Suppressor macrophage (primary cell): ENCODE measurements at regions not wholly inside any gene's neighbourhood (a gene's known extent, or its start where the extent isn't known, plus 50 kb on each side); places are given as distances from the start of the nearest gene placed in this dataset.
"Not testable (repeated sequence)": the region's sequence is repeated elsewhere in the genome, so short reads cannot be mapped to it uniquely, and the experiment has no call there.

Source experiments
- DNase-seq, 4 experiments: peaks; one replicate each; pipeline ENCODE4 v3.0.0-alpha.2; 2020 to 2022

DNA sequence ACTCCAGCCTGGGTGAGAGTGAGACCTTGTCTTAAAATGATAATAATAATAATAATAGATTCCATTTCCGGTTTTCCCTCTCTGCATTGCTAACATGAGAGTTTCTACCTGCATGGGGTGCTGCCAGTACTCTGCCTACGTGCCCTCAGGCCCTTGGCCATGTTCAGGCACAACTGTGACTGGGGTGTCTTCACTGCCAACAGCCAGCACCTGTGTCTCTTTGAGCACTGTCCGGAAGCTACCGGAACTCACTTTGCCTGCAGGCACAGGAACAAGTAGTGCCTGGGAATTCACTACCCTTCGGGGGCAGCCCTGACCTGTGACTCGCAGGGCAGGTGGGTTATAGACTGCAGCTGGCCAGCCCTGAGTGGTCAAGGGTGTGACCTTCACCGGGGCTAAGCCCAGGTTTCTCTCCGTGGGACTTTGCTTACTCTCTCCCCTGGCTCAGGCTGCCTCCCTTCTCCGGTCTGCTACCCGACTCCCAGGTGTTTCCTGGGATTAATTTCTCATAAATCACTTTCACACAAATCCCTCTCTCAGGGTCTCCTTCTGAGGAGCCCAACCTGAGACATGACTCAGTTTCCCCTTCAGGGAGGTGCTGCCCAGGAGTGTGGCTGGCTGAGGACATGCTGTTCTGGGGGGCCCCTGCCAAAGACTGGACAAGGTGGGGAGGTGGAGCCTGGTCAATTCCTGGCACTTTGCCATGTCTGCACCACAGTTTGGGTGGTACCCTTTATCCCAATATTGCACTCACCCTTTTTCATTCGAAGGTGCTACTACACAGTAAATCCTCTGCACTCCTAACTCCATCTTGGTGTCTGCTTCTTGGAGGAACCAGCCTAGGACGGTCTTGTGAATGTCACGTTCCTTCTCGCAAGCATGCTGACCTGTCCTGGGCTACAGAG, 79.5 kb upstream of the RALGAPA2 start:
- no peak for DNase-seq

DNA sequence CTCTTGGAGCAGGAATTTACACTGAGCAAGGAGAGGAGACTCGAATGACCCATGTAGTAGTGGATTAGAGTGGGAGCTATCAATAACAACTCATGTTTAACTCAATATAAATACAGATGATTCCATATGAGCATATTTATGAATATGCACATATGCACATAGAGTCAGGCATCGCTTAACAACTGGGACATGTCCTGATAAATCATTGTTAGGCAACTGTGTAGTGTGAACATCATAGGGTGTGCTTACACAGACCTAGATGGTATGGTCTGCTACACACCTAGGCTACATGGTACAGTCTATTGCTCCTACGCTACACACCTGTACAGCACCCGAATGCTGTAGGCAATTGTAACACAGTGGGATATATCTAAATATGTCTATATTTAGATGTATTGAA, 75.9 kb upstream of the RALGAPA2 start:
- DNase-seq: no peak

DNA sequence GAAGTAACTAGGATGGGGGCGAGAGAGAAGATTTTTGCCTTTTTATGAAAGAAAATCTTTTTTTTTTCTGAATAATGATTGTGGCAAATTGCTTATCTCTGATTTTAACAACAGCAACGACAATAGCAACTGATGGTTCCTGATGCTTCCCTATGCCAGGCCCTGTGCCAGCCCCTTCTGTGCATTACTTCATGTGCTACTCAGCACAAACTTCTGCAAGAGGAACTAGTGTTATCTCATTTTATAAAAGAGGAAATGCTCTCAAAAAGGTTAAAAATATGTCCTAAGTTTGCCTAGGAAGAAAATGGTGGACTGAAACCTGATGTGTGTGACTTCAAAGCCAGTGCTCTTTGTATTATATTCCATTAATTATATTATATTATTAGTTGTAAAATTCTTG, 74.0 kb upstream of the RALGAPA2 start:
- peak; percentile 73 to 91 (median 87) for DNase-seq

DNA sequence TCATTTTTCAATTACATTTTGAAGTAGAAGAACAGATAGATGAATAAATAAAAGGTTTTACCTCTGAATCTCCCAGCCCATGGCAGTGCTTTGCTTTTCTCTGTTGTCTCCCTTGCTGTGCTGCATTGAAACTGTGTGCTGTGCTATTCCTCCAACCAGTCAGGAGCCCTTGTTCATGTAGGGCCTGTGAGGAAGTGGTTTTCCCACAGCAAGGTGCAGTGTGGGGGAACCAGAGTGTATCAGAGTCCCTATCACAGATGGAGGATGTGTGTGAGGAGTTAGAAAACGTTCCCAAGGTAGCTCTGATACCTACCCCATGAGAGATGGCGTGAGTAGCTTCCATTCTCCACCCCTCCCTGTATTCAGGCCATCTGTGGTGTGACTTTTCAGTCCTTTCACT, 72.8 kb upstream of the RALGAPA2 start:
- no peak for DNase-seq

DNA sequence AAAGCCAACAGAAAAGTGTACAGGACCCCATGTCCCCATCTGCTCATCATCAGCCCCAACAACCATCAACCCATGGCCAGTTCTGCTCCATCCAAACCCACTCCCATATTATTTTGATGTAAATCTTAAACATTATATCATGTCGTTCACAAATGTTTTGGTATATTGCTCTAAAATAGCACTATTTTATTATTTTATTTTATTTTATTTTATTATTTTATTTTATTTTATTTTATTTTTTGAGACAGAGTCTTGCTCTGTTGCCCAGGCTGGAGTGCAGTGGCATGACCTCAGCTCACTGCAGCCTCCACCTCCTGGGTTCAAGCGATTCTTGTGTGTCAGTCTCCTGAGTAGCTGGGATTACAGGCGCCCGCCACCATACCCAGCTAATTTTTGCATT, 72.0 kb upstream of the RALGAPA2 start:
- not testable (repeated sequence) for DNase-seq

DNA sequence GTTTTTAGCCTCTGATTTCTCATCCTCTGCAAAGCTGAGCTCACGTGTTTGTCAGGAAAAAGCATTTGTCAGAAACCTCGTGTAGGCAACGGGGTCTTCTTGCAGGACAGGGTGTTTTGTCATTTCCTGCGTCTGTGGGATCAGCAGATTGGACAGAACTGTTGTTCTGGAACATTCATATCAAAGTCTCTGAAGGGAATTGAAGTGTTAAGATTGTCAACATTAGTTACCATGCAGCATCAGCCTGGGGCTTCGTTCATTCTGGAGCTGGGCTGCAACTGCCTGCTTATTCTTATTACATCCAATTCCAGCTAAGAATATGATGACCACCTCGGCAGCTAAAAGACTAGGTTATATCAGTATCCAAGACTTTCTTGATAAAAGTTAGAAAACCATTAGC, 71.0 kb upstream of the RALGAPA2 start:
- DNase-seq: no peak

DNA sequence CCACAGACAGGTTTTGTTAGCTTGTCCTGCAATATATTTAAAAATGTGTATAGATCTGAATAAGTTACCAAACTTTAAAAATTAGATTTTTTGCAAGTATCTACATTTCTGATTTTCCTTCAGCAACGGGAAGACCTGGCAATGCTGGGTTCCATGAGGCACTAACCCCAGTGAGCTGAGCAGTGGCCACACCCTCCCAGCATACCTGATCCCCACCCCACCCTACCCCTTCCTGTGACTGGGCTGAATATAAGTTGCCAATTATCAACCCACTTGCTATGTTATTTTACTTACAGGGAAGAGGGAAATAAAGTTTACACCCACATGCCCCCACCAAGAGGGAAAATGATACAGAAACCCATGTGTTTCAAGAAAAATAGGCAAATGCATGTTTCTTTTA, 70.3 kb upstream of the RALGAPA2 start:
- DNase-seq: no peak

DNA sequence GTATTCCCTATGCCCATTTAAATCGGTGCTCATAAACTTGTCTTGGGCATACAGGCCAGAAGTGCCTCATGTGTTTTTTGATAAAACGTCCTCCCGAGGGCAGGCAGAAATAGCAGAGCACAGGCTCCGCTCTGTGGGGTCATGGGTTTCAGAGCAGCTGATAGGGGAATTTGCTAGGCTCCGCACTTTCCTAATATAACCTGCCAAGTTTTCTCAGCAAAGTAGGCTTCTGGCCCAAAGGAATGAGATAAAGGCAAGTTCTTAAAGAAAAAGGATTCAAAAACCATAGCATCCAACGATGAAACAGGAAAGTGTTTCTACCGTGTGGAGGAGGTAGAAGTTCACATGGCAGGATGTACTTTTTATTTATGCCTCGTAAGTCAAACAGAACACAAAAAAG, 69.8 kb upstream of the RALGAPA2 start:
- no peak for DNase-seq

DNA sequence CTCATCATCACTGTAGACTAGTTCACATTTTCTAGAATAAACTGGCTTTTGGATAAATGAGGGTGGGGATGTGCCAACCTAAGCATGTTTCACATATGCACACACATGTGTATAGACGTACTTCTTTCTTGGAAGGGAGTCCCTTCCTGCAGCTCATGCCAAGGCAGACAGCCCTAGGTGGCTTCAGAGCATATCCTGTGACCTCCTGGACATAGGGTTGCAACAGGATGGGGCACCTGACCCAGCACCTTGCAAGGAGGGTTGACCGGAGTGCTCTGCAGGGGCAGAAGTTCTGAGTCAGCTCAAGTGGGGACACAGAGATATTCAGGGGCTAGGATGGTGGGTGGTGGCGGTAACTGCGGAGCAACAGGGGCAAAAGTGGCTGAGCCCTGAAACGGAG, 68.6 kb upstream of the RALGAPA2 start:
- DNase-seq: no peak

DNA sequence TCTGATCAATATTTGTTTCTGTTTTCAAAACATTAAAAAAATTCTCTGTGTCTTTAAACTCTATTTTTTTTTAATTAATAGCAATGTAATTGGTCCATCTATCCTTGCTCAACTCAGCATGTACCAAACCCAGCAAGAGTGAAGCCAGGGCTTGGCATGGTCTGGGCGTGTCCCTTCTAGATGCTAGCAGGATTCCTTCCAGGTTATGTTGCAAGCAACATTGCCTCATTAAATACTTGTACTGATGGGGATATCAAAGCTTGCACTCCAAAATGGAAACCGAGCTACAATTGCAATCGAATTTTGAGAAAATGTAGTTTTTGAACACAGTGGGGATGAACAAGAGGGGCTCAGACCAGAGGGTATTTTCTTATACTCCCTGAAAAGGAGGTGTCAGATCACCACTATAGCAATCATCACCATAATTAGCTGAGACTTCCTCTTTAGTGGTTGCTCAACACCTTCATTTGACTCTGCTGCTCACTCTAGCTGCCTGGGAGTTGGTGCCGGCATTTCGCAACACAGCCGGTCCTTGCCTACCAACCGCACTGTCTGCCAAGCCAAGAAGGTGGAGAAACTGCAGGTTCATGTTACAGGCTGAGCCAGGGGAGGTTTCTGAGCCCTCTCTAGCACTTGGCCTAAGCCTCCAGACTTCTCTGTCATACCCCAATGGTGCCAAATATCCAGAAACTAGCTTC, 67.8 kb upstream of the RALGAPA2 start:
- peak; percentile 82 to 93 (median 92) for DNase-seq

DNA sequence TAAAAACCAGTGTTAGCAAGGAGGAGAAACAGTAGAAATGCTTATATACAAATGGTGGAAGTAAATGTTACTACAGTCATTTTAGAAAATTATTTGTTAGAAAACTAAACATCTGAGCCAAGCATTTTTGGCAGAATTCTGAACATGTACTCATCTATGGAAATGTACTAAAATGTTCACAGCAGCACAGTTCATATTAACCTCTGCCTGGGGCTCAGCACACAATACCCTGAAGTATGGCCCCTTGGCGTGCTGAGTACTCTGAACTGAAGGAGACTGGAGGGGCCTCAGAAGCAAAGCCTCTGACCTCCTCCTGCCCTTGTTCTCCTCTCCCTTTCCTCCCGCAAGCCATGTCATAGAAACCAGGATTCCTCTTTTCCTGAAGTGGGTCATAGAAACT, 66.2 kb upstream of the RALGAPA2 start:
- no peak for DNase-seq

DNA sequence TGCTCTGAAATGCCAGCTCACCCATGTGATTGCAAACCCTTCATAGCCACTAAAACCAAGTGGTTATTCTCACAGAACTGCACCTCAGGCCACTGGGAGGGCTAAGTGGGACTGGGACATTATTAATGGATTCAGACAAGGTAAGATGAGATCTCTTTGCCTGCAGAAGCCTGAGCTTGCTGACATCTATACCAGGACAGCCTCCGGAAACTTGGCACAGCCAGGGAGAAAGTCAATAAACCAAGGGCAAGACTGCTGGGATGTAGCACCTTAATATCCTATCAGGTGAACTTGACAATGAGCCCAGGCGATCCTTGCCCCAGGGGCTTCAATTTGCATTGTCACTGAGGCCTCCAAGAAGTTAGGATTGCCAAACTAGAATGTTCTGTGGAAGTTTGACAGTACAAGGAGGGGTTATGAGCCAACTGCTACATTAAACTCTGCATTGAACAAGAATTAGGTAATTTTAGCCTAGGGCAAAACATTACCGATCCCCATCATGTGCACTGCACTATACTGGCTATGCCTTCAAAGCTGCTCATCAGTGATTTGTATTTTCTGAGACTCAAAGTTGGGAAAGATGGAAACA, 60.1 kb upstream of the RALGAPA2 start:
- DNase-seq: no peak

DNA sequence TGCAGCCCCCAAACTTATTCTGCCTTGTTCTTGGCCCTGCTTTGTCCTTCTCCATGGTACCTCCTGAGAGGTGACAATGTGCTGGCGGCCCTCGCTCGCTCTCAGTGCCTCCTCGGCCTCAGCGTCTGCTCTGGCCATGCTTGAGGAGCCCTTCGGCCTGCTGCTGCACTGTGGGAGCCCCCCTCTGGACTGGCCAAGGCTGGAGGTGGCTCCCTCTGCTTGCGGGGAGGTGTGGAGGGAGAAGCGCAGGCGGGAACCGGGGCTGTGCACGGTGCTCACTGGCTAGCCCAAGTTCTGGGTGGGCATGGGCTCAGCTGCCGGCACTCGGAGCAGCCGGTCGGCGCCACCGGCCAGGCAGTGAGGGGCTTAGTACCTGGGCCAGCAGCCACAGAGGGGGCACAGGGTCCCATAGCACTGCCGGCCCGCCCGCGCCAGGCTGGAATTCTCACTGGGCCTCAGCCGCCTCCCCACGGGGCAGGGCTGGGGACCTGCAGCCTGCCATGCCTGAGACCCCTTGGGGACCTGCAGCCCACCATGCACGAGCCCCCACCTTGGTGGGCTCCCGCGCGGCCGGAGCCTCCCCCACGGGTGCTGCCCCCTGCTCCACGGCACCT, 55.9 kb upstream of the RALGAPA2 start:
- DNase-seq: no peak

DNA sequence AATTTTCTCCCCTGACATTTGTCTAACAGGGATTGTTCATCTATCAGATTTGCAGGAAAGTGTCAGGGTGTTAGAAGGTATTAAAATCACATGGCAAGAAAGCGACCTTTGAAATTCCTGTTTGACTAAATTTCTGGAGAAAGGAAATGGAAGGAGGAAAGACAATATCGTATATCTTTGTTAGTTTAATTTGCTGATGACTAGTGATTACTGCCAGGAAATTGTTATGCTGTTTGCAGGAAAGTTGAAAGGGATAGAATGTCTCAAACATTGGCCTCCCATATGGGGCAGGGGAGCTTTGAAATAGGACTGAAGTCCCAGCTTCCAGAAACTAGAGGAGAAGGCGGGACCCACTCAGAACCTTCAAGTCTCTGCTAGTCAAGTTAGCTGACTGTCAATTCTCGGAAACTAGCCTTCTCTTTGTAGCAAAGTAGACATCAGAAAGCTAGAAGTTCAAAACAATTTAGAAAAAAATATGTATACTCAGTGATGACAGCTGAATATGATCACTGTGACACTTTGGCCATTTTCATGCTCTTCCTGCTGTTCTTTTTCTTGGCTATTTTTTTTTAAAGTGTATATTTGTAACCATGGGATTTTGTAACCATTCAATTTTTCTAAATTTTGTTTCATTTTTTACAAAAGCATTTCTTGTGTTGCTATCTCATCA, 53.4 kb upstream of the RALGAPA2 start:
- no peak for DNase-seq

DNA sequence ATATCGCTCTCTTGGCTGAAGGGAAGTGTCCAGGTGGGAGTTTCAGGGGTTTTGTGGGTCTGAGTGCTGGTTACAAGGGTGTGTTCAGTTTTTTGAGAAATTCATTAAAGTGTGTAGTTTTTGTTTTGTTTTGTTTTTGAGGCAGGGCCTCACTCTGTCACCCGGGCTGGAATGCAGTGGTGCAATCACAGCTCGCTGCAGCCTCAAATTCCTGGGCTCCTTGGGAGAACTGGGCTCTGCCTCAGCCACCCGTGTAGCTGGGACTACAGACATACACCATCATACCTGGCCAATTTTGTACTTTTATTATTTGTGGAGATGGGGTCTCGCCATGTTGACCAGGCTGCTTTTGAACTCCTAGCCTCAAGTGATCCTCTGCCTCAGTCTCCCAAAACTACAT, 51.2 kb upstream of the RALGAPA2 start:
- no peak for DNase-seq
